ENCODE measurements at regions not wholly inside any gene's neighbourhood (a gene's known extent, or its start where the extent isn't known, plus 50 kb on each side); places are given as distances from the start of the nearest gene placed in this dataset.

DNA sequence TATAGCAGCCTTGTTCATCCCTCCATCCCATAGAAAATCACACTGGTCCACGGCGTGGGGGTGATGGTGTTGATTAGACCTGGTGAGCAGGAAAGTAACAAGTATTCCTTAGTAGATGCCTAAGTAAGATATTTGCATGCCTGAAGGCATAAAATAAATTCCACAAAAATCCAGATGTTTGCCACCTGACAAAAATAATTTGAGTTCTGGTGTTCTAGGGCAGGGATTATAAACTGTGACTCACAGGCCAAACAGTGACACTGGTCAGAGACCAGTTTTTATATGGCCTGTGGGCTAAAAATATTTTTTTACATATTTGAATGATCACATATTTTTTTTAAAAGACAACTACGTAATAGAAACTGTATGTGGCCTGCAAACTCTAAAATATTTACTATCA lies 310.7 kb downstream of the RFC3 start:
- no peak for DNase-seq

DNA sequence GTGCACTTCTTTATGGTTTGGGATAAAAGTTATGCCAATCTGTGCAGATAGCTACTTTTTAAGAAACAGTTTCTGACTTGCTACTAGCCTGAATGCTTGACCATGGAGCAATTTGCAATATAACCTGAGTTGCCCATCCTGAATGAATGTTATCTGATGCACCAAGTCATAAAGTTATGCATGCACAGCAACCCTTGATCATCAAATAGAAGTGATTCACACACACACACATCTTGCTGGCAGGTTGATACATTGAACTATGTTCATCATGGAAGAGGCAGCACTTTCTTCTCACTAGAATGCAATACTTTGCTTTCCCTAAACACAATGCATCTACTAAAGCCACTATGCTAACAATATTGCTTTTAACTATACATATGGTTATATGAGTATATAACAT lies 311.5 kb downstream of the RFC3 start:
- DNase-seq: no peak

DNA sequence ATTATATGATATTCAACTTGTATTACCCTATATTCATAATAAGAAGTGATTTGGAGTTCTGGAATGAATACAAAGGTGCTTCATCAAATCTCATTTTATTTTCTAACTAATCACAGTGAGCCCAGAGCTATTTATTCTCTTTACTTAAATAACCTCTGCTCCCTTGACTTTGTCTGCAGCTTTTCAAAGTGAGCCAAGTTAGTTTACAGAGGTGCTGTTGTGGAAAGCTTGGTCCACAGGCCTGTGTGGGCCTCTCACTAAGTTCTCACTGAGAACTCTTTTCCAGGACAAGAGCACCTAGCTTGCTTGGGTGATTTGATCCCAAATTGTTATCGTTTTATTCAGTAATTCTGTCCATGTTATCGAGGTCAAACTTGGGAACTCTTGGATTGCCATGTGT lies 319.3 kb downstream of the RFC3 start:
- no peak for DNase-seq

- no peak for DNase-seq
Measured at GRCh38 chr13:34139660-34140227, 321.8 kb downstream of the RFC3 start.

DNA sequence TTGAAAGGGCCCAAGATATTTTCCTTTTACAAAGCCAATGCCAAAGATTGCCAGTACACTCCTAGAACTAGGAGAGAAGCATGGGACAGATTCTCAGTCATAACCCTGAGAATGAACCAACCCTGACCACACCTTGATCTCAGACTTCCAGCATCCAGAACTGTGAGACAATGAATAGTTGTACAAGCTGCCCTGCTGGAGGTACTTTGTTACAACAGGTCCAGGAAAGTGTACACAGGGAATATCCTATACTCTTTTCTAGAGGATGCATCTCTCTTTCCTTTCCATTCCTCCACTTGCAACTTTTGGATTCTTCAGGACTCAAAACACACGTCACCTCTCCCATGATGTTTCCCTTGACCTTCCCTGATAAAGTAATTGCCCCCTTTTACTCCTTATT lies 325.7 kb downstream of the RFC3 start:
- no peak for DNase-seq

GRCh38 chr13:34144142-34144541 lies 326.2 kb downstream of the RFC3 start:
- no peak for DNase-seq

GRCh38 chr13:34145061-34145460 lies 327.1 kb downstream of the RFC3 start:
- no peak for DNase-seq

- DNase-seq: no peak
Measured at GRCh38 chr13:34148359-34148758, 330.4 kb downstream of the RFC3 start.

- DNase-seq: no peak
Measured at GRCh38 chr13:34151885-34152284, 333.9 kb downstream of the RFC3 start.

GRCh38 chr13:34152409-34152808 lies 334.5 kb downstream of the RFC3 start:
- DNase-seq: no peak

DNA sequence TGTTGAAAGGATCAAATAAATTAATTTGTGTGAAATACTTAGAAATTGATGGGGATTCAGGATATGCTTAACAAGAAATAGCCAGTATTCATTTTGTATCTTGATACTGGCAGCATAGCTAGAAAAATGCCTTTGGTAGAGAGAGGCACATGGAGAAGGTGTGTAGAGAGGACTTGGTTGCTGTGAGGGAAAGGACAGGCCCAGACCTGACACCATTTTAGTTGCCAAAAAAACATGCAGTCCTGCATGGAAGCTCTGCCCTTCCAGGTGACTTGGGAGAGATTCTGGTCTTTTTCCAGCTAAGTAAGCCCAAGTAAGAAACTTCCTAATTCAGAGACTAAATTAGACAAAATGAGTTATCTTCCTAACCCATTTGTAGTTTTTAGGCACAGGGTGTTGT lies 335.0 kb downstream of the RFC3 start:
- no peak for DNase-seq

- DNase-seq: no peak
Measured at GRCh38 chr13:34153428-34154180, 335.7 kb downstream of the RFC3 start.

GRCh38 chr13:34155931-34156607 lies 338.1 kb downstream of the RFC3 start:
- DNase-seq: peak; percentile 26

DNA sequence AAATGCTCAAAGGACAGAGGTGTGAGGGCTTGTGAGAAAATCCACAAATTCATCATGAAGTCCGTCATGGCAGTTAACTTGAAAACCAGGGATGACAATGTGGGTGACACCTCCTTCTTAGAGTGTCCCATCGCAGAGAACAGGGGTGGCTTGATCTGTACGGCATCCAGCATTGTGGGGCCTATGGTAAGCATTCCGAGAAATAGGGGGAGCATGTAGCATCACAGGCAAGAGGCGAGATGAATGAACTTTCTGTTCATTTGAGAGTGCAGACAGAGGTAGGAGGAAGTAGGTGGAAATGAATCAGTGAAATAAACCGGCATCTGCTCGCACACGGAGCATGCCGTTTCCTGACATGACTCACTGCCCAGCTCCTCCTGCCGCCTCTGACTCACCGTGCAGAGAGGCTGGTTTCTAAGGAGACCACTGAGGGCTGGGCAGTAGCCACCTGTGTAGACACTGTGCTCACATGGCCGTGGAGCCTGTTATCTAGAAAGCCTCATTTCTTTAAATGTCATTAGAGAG lies 339.0 kb downstream of the RFC3 start:
- DNase-seq: peak; percentile 40

DNA sequence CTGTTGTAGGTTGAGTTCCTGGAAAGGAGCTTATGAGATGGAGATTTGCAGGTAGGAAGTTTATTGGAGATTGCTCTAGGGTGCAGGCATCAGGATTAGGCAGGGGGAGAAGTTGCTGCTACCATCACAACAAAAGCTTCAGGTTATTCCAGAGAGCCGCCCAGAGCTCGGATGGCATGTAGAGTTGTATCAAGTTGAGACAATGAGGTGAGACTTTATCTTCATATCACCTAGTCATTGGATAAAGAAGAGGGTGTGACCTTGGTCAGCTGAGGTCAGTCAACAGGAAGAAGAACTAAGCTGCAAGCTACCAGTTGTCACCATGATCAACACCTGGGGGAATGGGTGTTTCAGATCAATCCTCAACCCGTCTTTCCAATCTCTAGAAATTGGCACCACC lies 342.0 kb downstream of the RFC3 start:
- no peak for DNase-seq

DNA sequence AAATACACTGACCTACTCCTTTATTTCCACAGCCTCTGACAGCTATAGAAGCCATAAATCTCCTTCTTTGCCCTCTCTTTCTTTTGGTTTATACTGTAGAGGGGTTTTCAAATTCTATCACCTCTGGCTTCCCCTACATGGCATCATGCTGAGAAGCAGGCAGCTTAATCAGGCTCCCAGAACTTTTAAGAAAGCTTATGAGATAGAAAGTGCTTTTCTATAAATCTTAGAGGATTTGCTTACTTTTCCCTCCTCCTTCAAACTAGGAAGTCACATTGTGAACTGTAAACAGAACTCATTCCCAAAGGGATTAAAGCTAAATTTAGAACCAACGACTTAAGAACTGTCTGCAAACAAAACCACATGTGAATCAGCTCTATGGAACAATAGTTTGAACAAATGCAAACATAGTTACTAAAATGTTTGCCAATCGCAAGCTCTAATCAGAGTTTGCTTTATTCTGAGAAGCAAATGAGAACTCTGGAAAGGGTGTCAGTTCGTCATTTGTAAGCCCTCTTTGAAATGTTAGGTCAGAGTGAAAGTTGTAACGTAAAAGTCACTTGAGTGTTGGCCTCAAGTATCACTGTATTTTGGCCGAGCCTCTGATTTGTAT lies 344.1 kb downstream of the RFC3 start:
- DNase-seq: no peak

DNA sequence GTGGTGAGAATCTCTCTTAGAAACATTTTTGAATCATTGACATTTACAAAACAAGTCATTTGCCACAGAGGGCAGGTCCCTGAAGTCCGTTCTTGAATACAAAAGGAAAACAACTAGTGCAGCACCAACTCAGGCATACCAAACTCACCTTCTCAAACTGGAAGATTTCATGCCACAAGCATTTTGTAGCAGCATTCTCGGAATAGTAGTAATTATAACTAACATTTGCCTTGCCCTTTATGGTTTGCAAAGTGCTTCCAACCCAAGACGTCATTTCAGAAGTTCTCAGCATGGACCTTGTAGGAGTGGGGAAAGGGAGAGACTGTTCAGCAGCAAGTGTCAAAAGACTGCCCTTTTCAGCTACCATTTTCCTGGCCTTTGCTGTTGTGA lies 344.6 kb downstream of the RFC3 start:
- no peak for DNase-seq

DNA sequence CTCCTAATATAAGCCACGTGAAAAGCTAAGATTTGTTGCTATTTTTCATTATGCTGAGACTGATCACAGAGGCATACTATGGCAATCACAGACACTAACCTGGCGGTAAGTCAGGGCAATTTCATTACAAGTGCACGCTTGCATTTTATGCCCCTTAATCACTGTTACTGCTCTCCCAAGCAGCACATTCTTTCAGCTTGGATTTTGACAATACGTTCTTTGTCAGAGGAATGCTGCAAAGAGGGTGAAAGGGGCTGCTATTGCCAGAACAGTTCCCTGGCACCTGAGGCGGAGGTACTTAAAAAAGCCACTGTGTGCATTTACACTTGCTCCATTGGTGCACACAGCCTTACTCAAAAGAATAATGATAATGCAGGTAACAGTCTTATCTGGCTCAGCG lies 346.6 kb downstream of the RFC3 start:
- DNase-seq: no peak

GRCh38 chr13:34165158-34165557 lies 347.2 kb downstream of the RFC3 start:
- DNase-seq: no peak

GRCh38 chr13:34166406-34166805 lies 348.5 kb downstream of the RFC3 start:
- DNase-seq: no peak

GRCh38 chr13:34167347-34167746 lies 349.4 kb downstream of the RFC3 start:
- DNase-seq: no peak

GRCh38 chr13:34172048-34172447 lies 354.1 kb downstream of the RFC3 start:
- no peak for DNase-seq

DNA sequence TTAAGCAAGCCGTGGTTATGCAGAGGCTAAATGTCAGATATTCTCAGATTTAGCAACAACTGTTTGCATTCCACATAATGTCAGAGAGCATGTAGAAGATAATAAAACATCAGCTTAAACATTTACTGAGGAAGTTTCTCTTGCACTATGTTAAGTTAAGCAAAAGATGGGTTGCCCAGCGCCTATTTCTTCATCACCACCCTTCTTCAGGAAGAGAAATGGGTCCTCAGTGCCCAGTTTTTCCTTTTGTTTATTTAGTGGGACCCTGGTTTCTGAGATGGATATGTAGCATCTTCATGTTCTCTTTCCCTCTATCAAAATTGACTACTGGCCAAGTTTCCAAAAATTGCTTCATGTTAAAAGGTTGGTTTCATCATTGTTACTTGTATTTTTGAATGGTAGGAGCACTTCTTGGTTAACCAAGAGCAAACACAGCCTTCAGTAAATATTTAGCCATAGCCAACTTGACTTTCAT lies 356.8 kb downstream of the RFC3 start:
- DNase-seq: no peak

DNA sequence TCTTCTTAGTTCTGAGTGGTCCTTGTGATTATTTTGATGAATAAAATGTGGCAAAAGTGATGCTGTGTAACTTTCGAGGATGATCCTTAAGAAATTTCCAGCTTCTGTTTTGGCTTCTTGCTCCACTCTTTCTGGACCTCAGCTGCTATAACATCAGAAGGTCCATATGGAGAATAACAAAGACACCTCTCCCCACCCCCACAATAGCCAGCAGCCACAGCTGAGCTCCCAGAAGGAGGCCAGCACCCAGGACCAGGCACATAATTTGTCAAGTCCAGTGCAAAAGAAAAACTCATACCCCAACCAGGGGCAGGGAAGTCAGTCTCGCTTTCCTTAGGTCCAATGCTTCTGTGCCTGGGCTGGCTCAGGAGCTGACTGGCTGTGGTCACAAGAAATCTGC lies 357.6 kb downstream of the RFC3 start:
- no peak for DNase-seq
